GM23338 (cell line): ENCODE measurements at regions not wholly inside any gene's neighbourhood (a gene's known extent, or its start where the extent isn't known, plus 50 kb on each side); places are given as distances from the start of the nearest gene placed in this dataset.

Experiments used
- CREB1 ChIP-seq: fragments of 250-450 bp; sonication (Bioruptor Pico); IDR thresholded peaks from 2 replicates; pipeline ENCODE4 v1.5.0; 2020; ENCODE audit warnings: low read depth, mild to moderate bottlenecking, moderate library complexity
- EZH2 ChIP-seq: fragments of 200-600 bp; sonication (generic); IDR thresholded peaks from one replicate; pipeline ENCODE4 v1.8.0; 2017; ENCODE audit warnings: antibody characterized with exemption, mild to moderate bottlenecking, low read depth; ENCODE audit not compliant: unreplicated experiment
- EZH2phosphoT487 ChIP-seq: fragments of 200-600 bp; sonication (generic); IDR thresholded peaks from one replicate; pipeline ENCODE4 v1.8.1; 2018; ENCODE audit warnings: antibody characterized with exemption; ENCODE audit not compliant: unreplicated experiment
- JUNB ChIP-seq: IDR thresholded peaks from one replicate; pipeline ENCODE4 v1.6.1; 2016; ENCODE audit warnings: antibody characterized with exemption; ENCODE audit not compliant: unreplicated experiment
- NANOG ChIP-seq: IDR thresholded peaks from 2 replicates; pipeline ENCODE4 v1.6.1; 2016; ENCODE audit warnings: antibody characterized with exemption, borderline replicate concordance
- POLR2AphosphoS5 ChIP-seq: IDR thresholded peaks from 2 replicates; pipeline ENCODE4 v1.6.1; 2016; ENCODE audit warnings: antibody characterized with exemption, low read depth
- ZNF114 ChIP-seq: fragments of 250-450 bp; sonication (Bioruptor Pico); IDR thresholded peaks from 2 replicates; pipeline ENCODE4 v1.5.0; 2020; ENCODE audit warnings: mild to moderate bottlenecking, moderate library complexity
- ZNF331 ChIP-seq: fragments of 250-450 bp; sonication (Bioruptor Pico); IDR thresholded peaks from 2 replicates; pipeline ENCODE4 v1.5.0; 2020; ENCODE audit warnings: low read depth, mild to moderate bottlenecking, moderate library complexity
- TF ChIP-seq, protein P1 (sequence below), 2 experiments: fragments of 200-600 bp in 1 of 2; sonication (generic) in 1 of 2; conservative IDR thresholded peaks; 2 replicates each; pipeline versions ENCODE4 v1.5.1 to v1.6.1; 2016 to 2017; ENCODE audit warnings: antibody characterized with exemption in 2 of 2, low read depth in 2 of 2, mild to moderate bottlenecking in 2 of 2, moderate library complexity in 1 of 2
- TF ChIP-seq, protein P2 (sequence below): IDR thresholded peaks from one replicate; pipeline ENCODE4 v1.6.1; 2018; ENCODE audit warnings: antibody characterized with exemption; ENCODE audit not compliant: unreplicated experiment

DNA sequence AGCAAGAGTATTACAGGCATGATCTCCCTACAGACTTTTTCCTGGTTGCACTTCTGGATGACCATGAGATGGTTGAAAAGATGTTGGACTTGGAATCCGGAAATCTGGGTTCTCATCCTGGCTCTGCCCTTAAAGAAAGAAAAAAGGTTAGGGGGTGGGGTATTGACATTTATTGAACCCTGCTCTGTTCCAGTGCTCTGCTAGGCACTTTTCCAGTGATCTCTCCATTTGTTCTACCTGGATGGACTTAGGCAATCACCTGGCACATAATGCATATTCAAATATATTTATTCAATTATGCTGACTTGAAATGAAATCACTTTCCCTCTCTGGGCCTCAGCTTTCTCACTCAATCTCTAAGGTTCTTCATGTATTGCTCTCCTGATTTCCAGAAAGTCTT is 101.0 kb upstream of the NFIA start:
- TF ChIP-seq, protein P1, sequence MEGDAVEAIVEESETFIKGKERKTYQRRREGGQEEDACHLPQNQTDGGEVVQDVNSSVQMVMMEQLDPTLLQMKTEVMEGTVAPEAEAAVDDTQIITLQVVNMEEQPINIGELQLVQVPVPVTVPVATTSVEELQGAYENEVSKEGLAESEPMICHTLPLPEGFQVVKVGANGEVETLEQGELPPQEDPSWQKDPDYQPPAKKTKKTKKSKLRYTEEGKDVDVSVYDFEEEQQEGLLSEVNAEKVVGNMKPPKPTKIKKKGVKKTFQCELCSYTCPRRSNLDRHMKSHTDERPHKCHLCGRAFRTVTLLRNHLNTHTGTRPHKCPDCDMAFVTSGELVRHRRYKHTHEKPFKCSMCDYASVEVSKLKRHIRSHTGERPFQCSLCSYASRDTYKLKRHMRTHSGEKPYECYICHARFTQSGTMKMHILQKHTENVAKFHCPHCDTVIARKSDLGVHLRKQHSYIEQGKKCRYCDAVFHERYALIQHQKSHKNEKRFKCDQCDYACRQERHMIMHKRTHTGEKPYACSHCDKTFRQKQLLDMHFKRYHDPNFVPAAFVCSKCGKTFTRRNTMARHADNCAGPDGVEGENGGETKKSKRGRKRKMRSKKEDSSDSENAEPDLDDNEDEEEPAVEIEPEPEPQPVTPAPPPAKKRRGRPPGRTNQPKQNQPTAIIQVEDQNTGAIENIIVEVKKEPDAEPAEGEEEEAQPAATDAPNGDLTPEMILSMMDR (conservative IDR thresholded peaks at IDR 0.05; ENCODE audit: low read depth in 2 of 2), result no peak
- no peak for TF ChIP-seq CREB1 (CRISPR knock-in tag)
- TF ChIP-seq EZH2, result no peak
- no peak for TF ChIP-seq POLR2AphosphoS5
- no peak for TF ChIP-seq EZH2phosphoT487
- no peak for TF ChIP-seq ZNF114 (CRISPR knock-in tag)
- TF ChIP-seq, protein P2, sequence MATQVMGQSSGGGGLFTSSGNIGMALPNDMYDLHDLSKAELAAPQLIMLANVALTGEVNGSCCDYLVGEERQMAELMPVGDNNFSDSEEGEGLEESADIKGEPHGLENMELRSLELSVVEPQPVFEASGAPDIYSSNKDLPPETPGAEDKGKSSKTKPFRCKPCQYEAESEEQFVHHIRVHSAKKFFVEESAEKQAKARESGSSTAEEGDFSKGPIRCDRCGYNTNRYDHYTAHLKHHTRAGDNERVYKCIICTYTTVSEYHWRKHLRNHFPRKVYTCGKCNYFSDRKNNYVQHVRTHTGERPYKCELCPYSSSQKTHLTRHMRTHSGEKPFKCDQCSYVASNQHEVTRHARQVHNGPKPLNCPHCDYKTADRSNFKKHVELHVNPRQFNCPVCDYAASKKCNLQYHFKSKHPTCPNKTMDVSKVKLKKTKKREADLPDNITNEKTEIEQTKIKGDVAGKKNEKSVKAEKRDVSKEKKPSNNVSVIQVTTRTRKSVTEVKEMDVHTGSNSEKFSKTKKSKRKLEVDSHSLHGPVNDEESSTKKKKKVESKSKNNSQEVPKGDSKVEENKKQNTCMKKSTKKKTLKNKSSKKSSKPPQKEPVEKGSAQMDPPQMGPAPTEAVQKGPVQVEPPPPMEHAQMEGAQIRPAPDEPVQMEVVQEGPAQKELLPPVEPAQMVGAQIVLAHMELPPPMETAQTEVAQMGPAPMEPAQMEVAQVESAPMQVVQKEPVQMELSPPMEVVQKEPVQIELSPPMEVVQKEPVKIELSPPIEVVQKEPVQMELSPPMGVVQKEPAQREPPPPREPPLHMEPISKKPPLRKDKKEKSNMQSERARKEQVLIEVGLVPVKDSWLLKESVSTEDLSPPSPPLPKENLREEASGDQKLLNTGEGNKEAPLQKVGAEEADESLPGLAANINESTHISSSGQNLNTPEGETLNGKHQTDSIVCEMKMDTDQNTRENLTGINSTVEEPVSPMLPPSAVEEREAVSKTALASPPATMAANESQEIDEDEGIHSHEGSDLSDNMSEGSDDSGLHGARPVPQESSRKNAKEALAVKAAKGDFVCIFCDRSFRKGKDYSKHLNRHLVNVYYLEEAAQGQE, result no peak
- TF ChIP-seq ZNF331 (CRISPR knock-in tag), result no peak
- TF ChIP-seq JUNB, result no peak
- TF ChIP-seq NANOG, result no peak
